ENCODE measurements at regions not wholly inside any gene's neighbourhood (a gene's known extent, or its start where the extent isn't known, plus 50 kb on each side); places are given as distances from the start of the nearest gene placed in this dataset.

DNA sequence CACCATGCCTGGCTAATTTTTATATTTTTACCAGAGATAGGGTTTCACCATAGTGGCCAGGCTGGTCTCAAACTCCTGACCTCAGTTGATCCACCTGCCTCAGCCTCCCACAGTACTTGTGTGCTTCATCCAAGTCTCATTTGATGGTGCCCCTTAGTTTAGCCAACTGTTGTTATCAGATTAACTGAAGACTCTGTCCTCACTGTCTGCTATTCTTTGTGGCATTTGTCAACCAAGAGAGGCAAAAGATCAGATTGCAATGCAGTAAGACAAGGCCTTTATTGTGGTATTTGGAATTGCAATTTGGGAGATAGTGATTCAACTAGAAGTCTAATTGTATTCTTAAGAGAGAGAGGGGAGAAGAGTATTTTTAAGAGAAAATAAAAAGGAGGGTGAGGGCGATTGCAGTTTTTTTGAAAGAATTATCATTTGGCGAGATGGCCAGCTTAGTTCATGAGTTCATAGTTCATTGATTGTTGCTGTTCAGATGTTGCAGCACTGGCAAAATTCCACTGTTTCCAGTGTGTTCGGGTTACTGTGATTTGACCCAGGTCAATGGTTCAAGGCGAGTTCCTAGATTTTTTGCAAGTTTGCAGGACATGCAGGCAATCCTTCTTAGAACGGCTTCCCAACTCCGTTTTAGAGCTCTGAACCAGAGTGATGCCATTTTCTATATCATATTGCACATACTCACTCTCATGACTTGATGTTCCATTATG, 1156.9 kb downstream of the CDH9 start:
- H3K36me3 ChIP-seq (ENCODE audit: control insufficient read depth, insufficient read depth, low read length), result no peaks in the 10 kb centered on the region
- H3K27me3 ChIP-seq (ENCODE audit: control insufficient read depth, insufficient read depth, low read length), result no peaks in the 10 kb centered on the region
- TF ChIP-seq, protein P1, sequence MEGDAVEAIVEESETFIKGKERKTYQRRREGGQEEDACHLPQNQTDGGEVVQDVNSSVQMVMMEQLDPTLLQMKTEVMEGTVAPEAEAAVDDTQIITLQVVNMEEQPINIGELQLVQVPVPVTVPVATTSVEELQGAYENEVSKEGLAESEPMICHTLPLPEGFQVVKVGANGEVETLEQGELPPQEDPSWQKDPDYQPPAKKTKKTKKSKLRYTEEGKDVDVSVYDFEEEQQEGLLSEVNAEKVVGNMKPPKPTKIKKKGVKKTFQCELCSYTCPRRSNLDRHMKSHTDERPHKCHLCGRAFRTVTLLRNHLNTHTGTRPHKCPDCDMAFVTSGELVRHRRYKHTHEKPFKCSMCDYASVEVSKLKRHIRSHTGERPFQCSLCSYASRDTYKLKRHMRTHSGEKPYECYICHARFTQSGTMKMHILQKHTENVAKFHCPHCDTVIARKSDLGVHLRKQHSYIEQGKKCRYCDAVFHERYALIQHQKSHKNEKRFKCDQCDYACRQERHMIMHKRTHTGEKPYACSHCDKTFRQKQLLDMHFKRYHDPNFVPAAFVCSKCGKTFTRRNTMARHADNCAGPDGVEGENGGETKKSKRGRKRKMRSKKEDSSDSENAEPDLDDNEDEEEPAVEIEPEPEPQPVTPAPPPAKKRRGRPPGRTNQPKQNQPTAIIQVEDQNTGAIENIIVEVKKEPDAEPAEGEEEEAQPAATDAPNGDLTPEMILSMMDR (IDR thresholded peaks at IDR 0.05; ENCODE audit: insufficient read depth, low read length, poor library complexity, severe bottlenecking), result no peak

DNA sequence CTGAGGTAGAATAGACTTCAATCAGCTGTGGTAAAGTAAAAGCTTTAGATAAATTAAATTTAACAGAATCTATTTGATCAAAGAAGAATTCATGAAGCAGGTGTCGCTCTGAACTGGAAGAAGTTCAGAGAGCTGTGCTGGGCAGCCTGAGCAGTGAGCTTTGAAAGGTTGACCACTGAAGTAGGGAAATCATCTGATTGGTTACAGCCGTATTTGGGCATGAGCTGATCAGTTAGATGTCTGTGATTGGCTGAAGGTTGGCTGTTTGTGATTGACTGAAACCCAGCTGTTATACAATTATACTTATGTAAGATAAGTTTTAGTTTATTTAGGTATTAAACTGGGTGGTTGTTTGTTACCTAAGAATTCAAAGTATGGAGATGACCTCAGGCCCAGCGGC, 1174.6 kb downstream of the CDH9 start:
- TF ChIP-seq, protein P1 (IDR thresholded peaks at IDR 0.05; ENCODE audit: insufficient read depth, low read length, poor library complexity, severe bottlenecking), result no peak
- DNase-seq (ENCODE audit: low read depth), result no peak
- no peaks in the 10 kb centered on the region for H3K36me3 ChIP-seq (ENCODE audit: control insufficient read depth, insufficient read depth, low read length)
- no peaks in the 10 kb centered on the region for H3K27me3 ChIP-seq (ENCODE audit: control insufficient read depth, insufficient read depth, low read length)
- H3K4me3 ChIP-seq (ENCODE audit: low read depth, low read length), result no peak overlapping the region

More for the DNA sequence above, 1156.9 kb downstream of the CDH9 start:
- H3K4me3 ChIP-seq (ENCODE audit: low read depth, low read length), result no peak overlapping the region
- DNase-seq (ENCODE audit: low read depth), result no peak

DNA sequence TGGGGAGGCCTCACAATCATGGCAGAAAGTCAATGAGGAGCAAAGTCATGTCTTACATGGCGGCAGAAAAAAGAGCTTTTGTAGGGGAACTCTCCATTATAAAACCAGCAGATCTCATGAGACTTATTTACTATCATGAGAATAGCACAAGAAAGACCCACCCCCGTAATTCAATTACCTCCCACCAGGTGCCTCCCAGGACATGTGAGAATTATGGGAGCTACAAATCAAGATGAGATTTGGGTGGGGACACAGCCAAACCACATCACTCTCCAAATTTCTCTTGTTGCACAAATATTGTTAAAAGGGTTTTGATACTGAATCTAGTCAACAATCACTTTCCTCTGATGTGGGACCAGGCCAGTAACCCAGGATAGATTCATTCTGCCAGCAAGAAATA, 1176.1 kb downstream of the CDH9 start:
- Histone ChIP-seq H3K36me3 (ENCODE audit: control insufficient read depth, insufficient read depth, low read length) (no peaks in the 10 kb centered on the region), H3K4me3 (ENCODE audit: low read depth, low read length) (no peak overlapping the region), H3K27me3 (ENCODE audit: control insufficient read depth, insufficient read depth, low read length) (no peaks in the 10 kb centered on the region)
- DNase-seq (ENCODE audit: low read depth), result no peak
- TF ChIP-seq, protein P1 (IDR thresholded peaks at IDR 0.05; ENCODE audit: insufficient read depth, low read length, poor library complexity, severe bottlenecking), result no peak

DNA sequence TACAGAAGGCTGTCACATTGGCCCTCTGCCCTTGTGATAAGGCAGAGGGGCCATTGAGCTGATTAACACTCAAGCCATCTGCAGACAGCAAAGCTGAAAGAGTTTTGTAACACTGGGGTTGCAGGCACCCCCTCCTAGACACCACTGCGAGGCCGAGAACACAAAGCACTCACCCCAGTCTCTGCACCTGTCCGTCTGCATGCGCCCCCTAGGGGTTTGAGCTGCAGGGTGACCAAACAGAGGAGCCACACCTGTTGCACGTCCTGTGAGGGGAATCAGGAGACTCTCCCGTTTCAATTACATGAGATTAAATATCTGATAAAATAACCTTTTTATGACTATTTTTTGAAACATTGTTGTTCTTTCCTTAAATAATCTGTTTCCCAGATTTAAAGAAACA, 1180.4 kb downstream of the CDH9 start:
- DNase-seq (ENCODE audit: low read depth), result no peak
- TF ChIP-seq, protein P1 (IDR thresholded peaks at IDR 0.05; ENCODE audit: insufficient read depth, low read length, poor library complexity, severe bottlenecking), result no peak
- no peak overlapping the region for H3K4me3 ChIP-seq (ENCODE audit: low read depth, low read length)

DNA sequence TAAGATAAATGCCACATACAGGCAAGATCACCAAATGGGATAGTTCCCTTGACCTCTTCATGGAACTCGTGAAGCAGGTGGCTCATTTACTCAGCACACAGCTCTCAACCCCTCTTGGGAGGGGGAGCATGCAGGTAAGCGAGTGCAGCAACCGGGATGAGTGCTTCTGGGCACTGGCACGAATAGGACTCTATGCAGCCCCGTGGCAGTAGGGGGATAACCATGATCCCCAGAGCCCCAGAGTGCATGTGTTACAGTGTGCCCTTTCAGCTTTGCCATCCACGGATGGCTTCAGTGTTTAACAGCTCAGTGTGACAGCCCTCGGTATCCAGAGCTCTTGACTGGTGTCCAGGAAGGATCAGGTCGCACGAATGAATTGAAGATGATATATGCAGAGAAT, 1187.1 kb downstream of the CDH9 start:
- TF ChIP-seq, protein P1 (IDR thresholded peaks at IDR 0.05; ENCODE audit: insufficient read depth, low read length, poor library complexity, severe bottlenecking), result no peak
- H3K4me3 ChIP-seq (ENCODE audit: low read depth, low read length), result no peak overlapping the region
- no peak for DNase-seq (ENCODE audit: low read depth)
- no peaks in the 10 kb centered on the region for H3K36me3 ChIP-seq (ENCODE audit: control insufficient read depth, insufficient read depth, low read length)
- H3K27me3 ChIP-seq (ENCODE audit: control insufficient read depth, insufficient read depth, low read length), result no peaks in the 10 kb centered on the region

More for the DNA sequence above, 1180.4 kb downstream of the CDH9 start:
- no peaks in the 10 kb centered on the region for H3K27me3 ChIP-seq (ENCODE audit: control insufficient read depth, insufficient read depth, low read length)
- H3K36me3 ChIP-seq (ENCODE audit: control insufficient read depth, insufficient read depth, low read length), result no peaks in the 10 kb centered on the region

- Histone ChIP-seq H3K36me3 (ENCODE audit: control insufficient read depth, insufficient read depth, low read length) (no peaks in the 10 kb centered on the region), H3K4me3 (ENCODE audit: low read depth, low read length) (no peak overlapping the region), H3K27me3 (ENCODE audit: control insufficient read depth, insufficient read depth, low read length) (no peaks in the 10 kb centered on the region)
- no peak for DNase-seq (ENCODE audit: low read depth)
- TF ChIP-seq, protein P1 (IDR thresholded peaks at IDR 0.05; ENCODE audit: insufficient read depth, low read length, poor library complexity, severe bottlenecking), result no peak
These were observed 1187.8 kb downstream of the CDH9 start for GRCh38 chr5:25850581-25850980.

Data from kidney epithelial cell (primary cell).